IMR-90 (cell line): ENCODE measurements at regions not wholly inside any gene's neighbourhood (a gene's known extent, or its start where the extent isn't known, plus 50 kb on each side); places are given as distances from the start of the nearest gene placed in this dataset.

ENCODE experiments used
- ATAC-seq: fragments of 200-7000 bp; cut with Tn5 transposase; 2 replicates; pipeline ENCODE4 v1.9.1; 2020; ENCODE audit warnings: low read depth, mild to moderate bottlenecking, moderate library complexity
- BruUV-seq: library from RNA; stranded (reverse); fragments of 400-500 nt; replicated peaks from 2 replicates; lab custom pipeline; 2021; lab: Mats Ljungman, UMichigan
- CTCF ChIA-PET: fragments of 300-600 bp; formaldehyde crosslinking; extraction: SDS; loops from one replicate; lab custom pipeline; 2021; ENCODE audit warnings: antibody characterized with exemption; lab: Yijun Ruan, JAX
- POLR2A ChIA-PET: fragments of 300-600 bp; sonication (Branson Sonifier 250); formaldehyde crosslinking; loops from one replicate; lab custom pipeline; 2022; ENCODE audit warnings: antibody characterized with exemption; ENCODE audit not compliant: unreplicated experiment; lab: Charles Lee
- DNase-seq: peaks from one replicate; pipeline ENCODE4 v3.0.0; 2013
- H2AFZ ChIP-seq: replicated peaks from 2 replicates; pipeline ENCODE3; 2013; ENCODE audit warnings: low read length, mild to moderate bottlenecking; ENCODE audit not compliant: poor library complexity
- H2AK5ac ChIP-seq: 2 replicates; pipeline ENCODE4 v1.6.1; 2013; ENCODE audit warnings: low read depth, low read length, inconsistent platforms
- H2AK9ac ChIP-seq: replicated peaks from 2 replicates; pipeline ENCODE3; 2013; ENCODE audit warnings: mild to moderate bottlenecking, low read depth, low read length, moderate library complexity; ENCODE audit not compliant: poor library complexity
- H2BK120ac ChIP-seq: 2 replicates; pipeline ENCODE4 v1.6.1; 2013; ENCODE audit warnings: low read depth, low read length, inconsistent platforms
- H2BK15ac ChIP-seq: 3 replicates; pipeline ENCODE4 v1.6.1; 2013; ENCODE audit warnings: low read depth, low read length, inconsistent platforms
- H2BK20ac ChIP-seq: 2 replicates; pipeline ENCODE4 v1.6.1; 2013; ENCODE audit warnings: low read depth, mild to moderate bottlenecking, inconsistent platforms, low read length, moderate library complexity
- H2BK5ac ChIP-seq: 2 replicates; pipeline ENCODE4 v1.6.1; 2013; ENCODE audit warnings: mild to moderate bottlenecking, low read depth, low read length, inconsistent platforms; ENCODE audit not compliant: poor library complexity, severe bottlenecking
- H3K14ac ChIP-seq: replicated peaks from 2 replicates; pipeline ENCODE4 v1.6.1; 2013; ENCODE audit warnings: low read depth, low read length, inconsistent platforms
- H3K18ac ChIP-seq: 2 replicates; pipeline ENCODE4 v1.6.1; 2013; ENCODE audit warnings: low read depth, low read length, control low read depth
- H3K23ac ChIP-seq: 2 replicates; pipeline ENCODE4 v1.6.1; 2013; ENCODE audit warnings: low read depth, low read length, inconsistent platforms
- H3K27ac ChIP-seq: 2 replicates; pipeline ENCODE4 v1.5.1; 2013; ENCODE audit warnings: mild to moderate bottlenecking, control low read depth, low read length; ENCODE audit not compliant: insufficient read depth
- H3K27me3 ChIP-seq: 2 replicates; pipeline ENCODE4 v1.6.1; 2013; ENCODE audit warnings: low read length; ENCODE audit not compliant: control insufficient read depth, insufficient read depth
- H3K36me3 ChIP-seq: 2 replicates; pipeline ENCODE4 v1.6.1; 2013; ENCODE audit warnings: low read length, mixed read lengths; ENCODE audit not compliant: control insufficient read depth, insufficient read depth
- H3K4ac ChIP-seq: 2 replicates; pipeline ENCODE4 v1.6.1; 2013; ENCODE audit warnings: low read depth, low read length, inconsistent platforms
- H3K4me1 ChIP-seq: 2 replicates; pipeline ENCODE4 v1.6.1; 2013; ENCODE audit warnings: low read length, mixed read lengths; ENCODE audit not compliant: control insufficient read depth, insufficient read depth
- H3K4me2 ChIP-seq: 2 replicates; pipeline ENCODE4 v1.6.1; 2013; ENCODE audit warnings: low read depth, mild to moderate bottlenecking, control low read depth, low read length, moderate library complexity
- H3K4me3 ChIP-seq: 2 replicates; pipeline ENCODE4 v1.5.1; 2013; ENCODE audit warnings: low read depth, mild to moderate bottlenecking, control low read depth, low read length, moderate library complexity; ENCODE audit not compliant: insufficient read depth
- H3K56ac ChIP-seq: 2 replicates; pipeline ENCODE4 v1.6.1; 2013; ENCODE audit warnings: low read length, inconsistent platforms; ENCODE audit not compliant: insufficient read depth; ENCODE audit errors: extremely low read depth
- H3K79me1 ChIP-seq, 2 experiments: 2 replicates each; pipeline ENCODE4 v1.6.1; 2013; ENCODE audit warnings: low read length in 2 of 2, inconsistent platforms in 1 of 2, low read depth in 1 of 2
- H3K9ac ChIP-seq: 2 replicates; pipeline ENCODE4 v1.6.1; 2013; ENCODE audit warnings: low read depth, low read length, control low read depth
- H3K9me1 ChIP-seq: 2 replicates; pipeline ENCODE4 v1.6.1; 2013; ENCODE audit warnings: low read length, inconsistent platforms; ENCODE audit not compliant: insufficient read depth
- H3K9me3 ChIP-seq: 2 replicates; pipeline ENCODE4 v1.6.1; 2013; ENCODE audit warnings: low read length; ENCODE audit not compliant: control insufficient read depth, insufficient read depth
- H4K20me1 ChIP-seq: 2 replicates; pipeline ENCODE4 v1.6.1; 2013; ENCODE audit warnings: low read length, inconsistent platforms; ENCODE audit not compliant: insufficient read depth
- H4K5ac ChIP-seq: 2 replicates; pipeline ENCODE4 v1.6.1; 2013; ENCODE audit warnings: mild to moderate bottlenecking, low read depth, low read length, control low read depth
- H4K8ac ChIP-seq, 2 experiments: 2 replicates each; pipeline ENCODE4 v1.6.1; 2013; ENCODE audit warnings: low read depth in 2 of 2, low read length in 2 of 2, control low read depth in 1 of 2, inconsistent platforms in 1 of 2
- H4K91ac ChIP-seq: 2 replicates; pipeline ENCODE4 v1.6.1; 2013; ENCODE audit warnings: low read depth, low read length, inconsistent platforms; ENCODE audit not compliant: insufficient read depth
- CEBPB ChIP-seq: IDR thresholded peaks from 2 replicates; pipeline ENCODE4 v1.6.1; 2012; ENCODE audit warnings: low read depth, low read length, improper control_type of control experiment
- MAZ ChIP-seq: IDR thresholded peaks from 2 replicates; pipeline ENCODE4 v1.6.1; 2012; ENCODE audit warnings: low read depth, mild to moderate bottlenecking, low read length, improper control_type of control experiment, moderate library complexity, borderline replicate concordance
- RFX5 ChIP-seq: IDR thresholded peaks from 2 replicates; pipeline ENCODE4 v1.8.0; 2012; ENCODE audit warnings: low read depth, mild to moderate bottlenecking, low read length, moderate library complexity
- SMC3 ChIP-seq: fragments of 150-350 bp; IDR thresholded peaks from 2 replicates; pipeline ENCODE4 v1.6.1; 2016; ENCODE audit warnings: low read depth, mild to moderate bottlenecking, antibody characterized with exemption, low read length, moderate library complexity
- WGBS, 2 experiments: methylation state at CpG; one replicate each; pipeline versions ENCODE4 v1.1.5 to v1.1.7; 2013; ENCODE audit warnings: missing lambda C conversion rate in 2 of 2; ENCODE audit not compliant: insufficient read length in 1 of 2; ENCODE audit errors: extremely low coverage in 2 of 2; 5-methylcytosine and 5-hydroxymethylcytosine counted together
- dilution Hi-C: fragments of 300-500 bp; cut with HindIII; formaldehyde crosslinking; loops from one replicate; pipeline ENCODE4 v1.14.3; 2018; ENCODE audit warnings: low sequenced_read_pairs; ENCODE audit not compliant: unreplicated experiment
- in situ Hi-C: fragments of 300-500 bp; cut with MboI; formaldehyde crosslinking; loops from 3 replicates; pipeline ENCODE4 v1.14.3; 2019; ENCODE audit warnings: low sequenced_read_pairs, inconsistent platforms, mixed read lengths
- intact Hi-C: fragments of 100-400 bp; cut with micrococcal nuclease; formaldehyde crosslinking; loops from 2 replicates; pipeline ENCODE4 v1.10.0; 2022
- TF ChIP-seq, protein P1 (sequence below): fragments of 150-350 bp; IDR thresholded peaks from 2 replicates; pipeline ENCODE4 v1.6.1; 2017; ENCODE audit warnings: mild to moderate bottlenecking, antibody characterized with exemption, low read length, low read depth

DNA sequence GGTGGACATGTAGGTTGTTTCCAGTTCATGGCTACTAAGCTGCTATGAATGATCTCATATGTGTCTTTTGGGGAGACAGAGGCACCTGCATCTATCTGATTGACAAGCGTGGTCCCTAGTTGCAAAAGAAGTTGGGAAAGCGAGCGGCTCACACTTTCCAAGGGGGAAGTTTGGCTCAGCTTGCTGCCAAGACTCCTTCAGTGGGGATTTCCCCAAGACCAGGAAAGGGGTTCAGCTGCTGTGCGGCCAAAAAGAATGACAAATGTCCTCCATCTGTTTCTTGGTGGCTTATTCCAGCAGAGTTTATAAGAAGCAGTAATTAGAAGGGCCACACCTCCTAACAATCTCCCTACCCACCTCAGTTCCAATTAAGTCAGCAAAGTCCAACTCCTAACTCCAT, 128.5 kb upstream of the GALNT2 start:
- Histone ChIP-seq H3K14ac (no peak overlapping the region), H3K27me3 (no peaks in the 10 kb centered on the region; the same call in 1 of the 2 replicates), H3K79me1 (no peaks in the 10 kb centered on the region), H2AK5ac (no peak overlapping the region), H3K36me3 (no peaks in the 10 kb centered on the region), H4K20me1 (no peaks in the 10 kb centered on the region), H4K5ac (no peak overlapping the region), H2BK20ac (no peak overlapping the region), H3K9me3 (no peaks in the 10 kb centered on the region), H3K18ac (no peak overlapping the region), H4K8ac (no peak overlapping the region), H2AK9ac (no peak overlapping the region), H2AFZ (no peak overlapping the region), H3K27ac (no peak overlapping the region), H3K4me2 (no peak overlapping the region), H3K9me1 (no peaks in the 10 kb centered on the region), H4K91ac (no peak overlapping the region), H2BK120ac (no peak overlapping the region), H3K23ac (no peak overlapping the region), H2BK5ac (no peak overlapping the region), H3K9ac (no peak overlapping the region), H2BK15ac (no peak overlapping the region), H3K56ac (no peak overlapping the region), H3K4me1 (no peaks in the 10 kb centered on the region), H3K4ac (no peak overlapping the region), H3K4me3 (no peak overlapping the region)
- ChIA-PET POLR2A (no interaction called here), CTCF (no interaction called here)
- DNase-seq (no peak), ATAC-seq (no peak)
- dilution Hi-C loops (no loop called here), intact Hi-C loops (no loop called here), in situ Hi-C loops (no loop called here)
- 80% methylated on average over 2 of the region's 4 CpGs; no CpG with 5 or more reads in 1 of the 2 experiments for WGBS, 2 experiments
- TF ChIP-seq, protein P1, sequence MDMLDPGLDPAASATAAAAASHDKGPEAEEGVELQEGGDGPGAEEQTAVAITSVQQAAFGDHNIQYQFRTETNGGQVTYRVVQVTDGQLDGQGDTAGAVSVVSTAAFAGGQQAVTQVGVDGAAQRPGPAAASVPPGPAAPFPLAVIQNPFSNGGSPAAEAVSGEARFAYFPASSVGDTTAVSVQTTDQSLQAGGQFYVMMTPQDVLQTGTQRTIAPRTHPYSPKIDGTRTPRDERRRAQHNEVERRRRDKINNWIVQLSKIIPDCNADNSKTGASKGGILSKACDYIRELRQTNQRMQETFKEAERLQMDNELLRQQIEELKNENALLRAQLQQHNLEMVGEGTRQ: no peak
- TF ChIP-seq SMC3: no peak
- no peak for TF ChIP-seq RFX5
- no peak for TF ChIP-seq MAZ
- TF ChIP-seq CEBPB: no peak
- no TSS peak for BruUV-seq
